ENCODE measurements at regions not wholly inside any gene's neighbourhood (a gene's known extent, or its start where the extent isn't known, plus 50 kb on each side); places are given as distances from the start of the nearest gene placed in this dataset.

DNA sequence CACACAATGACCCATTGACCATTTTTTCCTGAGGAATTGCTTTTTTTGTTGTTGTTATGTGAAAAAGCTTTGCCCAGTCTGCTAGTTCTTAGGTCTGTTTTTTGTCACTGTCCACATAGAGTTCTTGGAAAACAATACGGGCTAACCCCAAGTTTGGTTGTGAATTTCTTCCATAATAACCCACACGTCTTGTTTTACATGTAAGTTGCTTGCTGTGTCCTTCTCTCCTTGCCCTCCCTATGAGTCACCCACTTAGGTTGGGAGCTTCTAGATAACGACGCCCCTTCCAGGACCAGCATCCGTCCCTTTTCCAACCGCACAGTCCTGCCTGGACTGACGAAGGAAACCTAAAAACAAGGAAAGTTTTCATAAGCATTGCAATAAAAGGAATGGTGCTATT lies 175.3 kb upstream of the HS3ST3A1 start:
- intact Hi-C loops (cut with DNase I) = no loop called here
- no peak for DNase-seq

DNA sequence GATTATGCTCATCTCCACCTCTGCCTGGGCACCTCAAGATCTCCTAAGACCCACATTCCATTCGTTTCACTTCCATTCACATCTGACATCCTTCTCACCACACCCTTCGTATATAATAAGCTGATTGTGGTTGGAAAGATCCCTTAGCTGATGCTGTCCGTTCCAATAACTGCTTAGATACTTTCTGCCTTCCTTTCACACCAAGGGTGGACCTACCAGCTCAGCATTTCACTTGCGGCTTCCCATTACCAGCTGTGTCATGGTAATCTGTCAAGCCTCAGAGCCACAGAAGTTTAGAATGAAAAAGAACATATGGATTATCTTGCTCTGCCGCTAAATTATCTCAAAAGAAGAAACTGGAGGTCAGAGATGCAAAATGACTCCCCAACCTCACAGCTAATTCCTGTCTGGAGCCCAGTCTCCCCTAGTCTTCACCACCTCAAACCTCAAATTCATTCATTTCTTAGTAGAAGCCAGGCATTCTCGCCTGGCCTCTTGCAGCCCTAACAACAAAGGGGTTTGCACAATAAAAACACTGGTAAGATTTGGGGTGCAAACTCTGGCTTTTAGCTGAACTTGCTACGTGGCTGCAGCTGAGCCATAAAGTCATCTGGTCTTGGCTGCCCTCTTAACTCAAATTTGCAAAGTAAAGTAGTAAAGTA lies 182.8 kb upstream of the HS3ST3A1 start:
- no peak for DNase-seq
- intact Hi-C loops (cut with DNase I) = no loop called here

DNA sequence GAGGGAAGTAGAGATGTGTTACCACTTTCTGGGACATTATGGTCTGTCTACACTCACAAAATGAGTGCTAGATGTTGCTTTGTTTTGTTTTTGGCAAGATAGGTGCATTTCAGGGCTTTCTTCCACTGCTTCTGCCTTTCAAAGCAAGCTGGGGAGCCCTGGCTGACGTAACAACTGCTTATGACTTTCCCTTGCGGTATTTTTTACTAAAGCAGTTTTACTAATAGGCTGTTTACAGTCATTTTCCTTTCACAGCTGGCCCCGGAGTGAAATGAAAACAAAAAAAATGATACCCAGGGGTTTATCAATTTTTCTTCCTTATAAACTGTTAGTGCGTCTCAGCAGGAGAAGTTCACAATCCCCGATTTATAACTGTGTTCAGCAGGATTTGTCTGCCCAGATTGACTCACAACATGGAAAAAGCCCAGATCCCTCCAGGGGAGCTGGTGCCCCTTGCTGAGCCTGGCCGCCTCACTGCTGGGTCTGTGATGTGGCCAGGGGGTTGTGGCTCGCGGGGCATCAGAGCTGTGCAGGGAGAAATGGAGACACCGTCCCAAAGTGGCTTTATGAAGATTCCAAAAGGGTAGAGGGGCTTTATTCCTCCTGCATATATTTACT lies 184.4 kb upstream of the HS3ST3A1 start:
- intact Hi-C loops (cut with DNase I) = no loop called here
- no peak for DNase-seq

DNA sequence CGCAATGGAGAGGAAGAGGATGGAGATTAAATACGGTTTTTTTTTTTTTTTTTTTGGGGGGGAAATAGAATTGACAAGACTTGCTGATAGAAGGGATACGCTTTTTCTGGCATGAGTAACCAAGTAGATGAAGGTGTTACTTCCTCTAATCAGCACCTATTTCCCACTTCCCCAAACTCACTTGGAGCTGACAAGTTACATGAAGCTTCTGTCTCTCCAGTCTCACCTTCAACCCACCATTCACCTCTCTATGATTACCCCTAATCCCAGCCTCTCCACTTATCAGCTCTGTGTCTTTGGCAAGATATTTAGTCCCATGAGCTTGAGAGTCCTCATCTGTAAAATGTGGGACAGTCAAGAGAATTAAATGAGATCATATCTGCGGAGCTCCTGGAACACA lies 185.9 kb upstream of the HS3ST3A1 start:
- intact Hi-C loops (cut with DNase I) = no loop called here
- no peak for DNase-seq

DNA sequence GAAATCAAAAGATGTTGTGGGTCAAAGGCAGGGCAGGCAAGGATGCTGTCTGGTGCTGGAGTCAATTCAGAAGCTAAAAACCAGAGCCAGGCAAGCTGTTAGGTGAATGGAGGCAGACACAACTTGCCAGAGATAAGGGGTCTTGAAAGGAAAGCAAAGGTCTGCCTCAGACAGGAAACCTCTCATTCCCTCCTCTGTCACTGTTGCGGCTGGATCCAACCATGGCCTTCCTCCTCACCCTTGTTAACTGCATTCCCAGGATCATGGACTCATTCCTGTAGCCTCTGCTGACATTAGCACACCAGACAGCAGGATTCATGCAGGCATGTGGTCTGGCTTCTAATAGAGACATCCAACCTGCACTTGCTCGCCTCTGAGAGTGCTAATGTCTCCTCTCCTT lies 186.7 kb upstream of the HS3ST3A1 start:
- DNase-seq = no peak
- intact Hi-C loops (cut with DNase I) = no loop called here

DNA sequence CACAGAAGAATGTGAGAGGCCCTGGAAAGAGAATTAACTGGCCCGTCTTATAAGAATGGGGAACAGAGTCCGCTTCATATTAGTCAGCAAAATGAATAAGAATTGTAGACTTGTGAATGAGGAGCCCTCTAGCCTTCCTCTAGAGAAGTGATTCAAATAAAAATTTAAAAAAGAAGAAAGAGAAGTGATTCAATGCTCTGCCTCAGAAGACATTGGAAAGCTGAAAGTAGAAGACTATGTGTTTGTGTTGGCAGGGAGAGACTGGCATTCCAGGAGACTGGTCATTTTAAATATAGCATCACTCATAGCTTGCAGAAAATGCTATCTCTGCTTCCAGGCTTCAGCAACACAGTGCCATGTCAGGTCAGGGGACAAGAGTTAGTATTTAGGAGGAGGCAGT lies 190.6 kb upstream of the HS3ST3A1 start:
- DNase-seq = no peak
- intact Hi-C loops (cut with DNase I) = no loop called here

DNA sequence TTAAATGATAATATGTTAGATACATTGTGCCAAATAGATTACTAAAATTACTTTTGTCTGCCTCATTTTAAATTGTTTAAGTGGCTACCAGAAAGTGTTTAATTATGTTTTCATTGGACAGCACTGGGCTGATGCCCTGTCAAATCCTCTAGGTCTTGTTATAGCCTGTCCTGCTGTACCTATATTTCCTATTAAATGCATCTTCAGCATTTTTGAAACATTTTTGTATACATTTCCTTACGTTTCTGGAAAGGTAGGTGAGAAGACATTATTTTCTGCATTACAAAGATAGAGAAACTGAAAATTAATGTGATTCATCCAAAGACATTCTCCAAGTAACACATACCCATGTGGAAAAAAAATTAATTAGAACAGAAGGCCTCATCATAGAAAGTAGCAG lies 192.2 kb upstream of the HS3ST3A1 start:
- no peak for DNase-seq
- intact Hi-C loops (cut with DNase I) = no loop called here

DNA sequence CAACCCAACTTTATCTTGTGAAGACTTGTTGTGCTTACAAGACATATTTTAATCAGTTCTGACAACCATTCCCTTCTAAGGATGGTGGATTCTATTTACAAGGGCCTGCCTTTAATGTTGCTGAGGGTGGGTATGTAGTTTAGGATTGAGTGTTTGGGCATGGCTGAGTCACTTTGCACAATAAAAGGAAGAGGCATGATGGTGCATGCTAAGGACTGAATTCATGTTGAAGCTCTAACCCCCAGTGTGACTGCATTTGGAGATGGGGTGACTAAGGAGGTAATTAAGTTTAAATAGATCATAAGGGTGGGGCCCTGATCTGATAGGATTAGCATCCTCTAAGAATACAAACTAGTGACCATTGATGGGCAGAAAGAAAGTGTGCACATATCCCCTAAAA lies 196.1 kb upstream of the HS3ST3A1 start:
- DNase-seq = no peak
- intact Hi-C loops (cut with DNase I) = no loop called here

DNA sequence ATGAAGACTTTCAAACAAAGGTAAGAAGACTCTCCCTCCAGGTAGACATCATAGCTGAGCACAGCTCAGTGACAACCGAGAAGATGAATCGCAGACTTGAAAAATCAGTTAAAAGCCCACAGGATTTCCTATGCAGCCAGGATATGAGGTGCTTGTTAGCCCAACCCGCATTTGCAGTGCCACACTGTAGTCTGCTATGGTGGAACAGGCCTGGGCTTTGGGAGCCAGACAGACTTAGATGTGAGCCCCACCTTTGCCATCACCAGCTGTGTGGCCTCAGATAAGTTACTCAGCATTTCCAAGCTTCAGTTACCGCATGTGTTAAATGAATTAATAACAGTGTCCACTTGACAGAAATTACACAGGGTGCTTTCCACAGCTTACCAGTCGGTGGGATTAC lies 204.4 kb upstream of the HS3ST3A1 start:
- no peak for DNase-seq
- intact Hi-C loops (cut with DNase I) = no loop called here

DNA sequence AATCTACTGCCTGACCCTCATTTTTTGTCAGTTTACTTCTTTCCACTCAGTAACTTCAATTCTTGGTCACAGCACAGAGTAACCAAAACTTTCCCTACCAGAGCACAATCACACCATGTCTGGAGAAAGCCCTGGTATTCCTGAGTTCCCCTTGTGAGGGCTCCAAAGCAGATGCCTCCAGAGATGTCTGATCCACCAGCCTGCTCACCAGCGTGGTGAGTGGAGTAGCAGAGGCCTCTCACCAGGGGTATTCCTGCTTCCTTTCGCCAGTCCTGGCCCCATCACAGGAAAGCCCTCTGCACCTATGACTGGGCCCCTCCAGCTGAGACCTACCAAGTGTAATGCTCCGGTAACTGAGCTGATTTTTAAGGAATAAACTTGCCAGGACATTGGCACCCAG lies 205.4 kb upstream of the HS3ST3A1 start:
- DNase-seq = no peak
- intact Hi-C loops (cut with DNase I) = no loop called here

DNA sequence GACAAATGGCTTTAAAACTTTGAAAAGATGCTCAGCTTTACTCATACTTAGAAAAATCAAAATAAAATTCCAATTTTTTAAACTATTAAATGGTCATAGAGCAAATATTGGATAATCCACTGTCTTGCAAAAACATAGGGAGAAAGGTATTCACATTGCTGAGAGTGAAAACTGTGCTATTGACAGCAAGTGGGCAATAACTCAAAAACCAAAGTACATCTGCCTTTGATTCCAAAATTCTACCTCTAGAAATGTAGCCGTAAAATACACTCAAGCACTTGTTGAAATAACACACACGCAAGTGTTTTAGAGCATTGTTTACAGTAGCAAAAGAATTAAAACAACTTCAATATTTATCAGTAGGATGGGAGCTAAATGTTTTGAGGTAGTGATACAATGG lies 210.6 kb upstream of the HS3ST3A1 start:
- intact Hi-C loops (cut with DNase I) = no loop called here
- no peak for DNase-seq

DNA sequence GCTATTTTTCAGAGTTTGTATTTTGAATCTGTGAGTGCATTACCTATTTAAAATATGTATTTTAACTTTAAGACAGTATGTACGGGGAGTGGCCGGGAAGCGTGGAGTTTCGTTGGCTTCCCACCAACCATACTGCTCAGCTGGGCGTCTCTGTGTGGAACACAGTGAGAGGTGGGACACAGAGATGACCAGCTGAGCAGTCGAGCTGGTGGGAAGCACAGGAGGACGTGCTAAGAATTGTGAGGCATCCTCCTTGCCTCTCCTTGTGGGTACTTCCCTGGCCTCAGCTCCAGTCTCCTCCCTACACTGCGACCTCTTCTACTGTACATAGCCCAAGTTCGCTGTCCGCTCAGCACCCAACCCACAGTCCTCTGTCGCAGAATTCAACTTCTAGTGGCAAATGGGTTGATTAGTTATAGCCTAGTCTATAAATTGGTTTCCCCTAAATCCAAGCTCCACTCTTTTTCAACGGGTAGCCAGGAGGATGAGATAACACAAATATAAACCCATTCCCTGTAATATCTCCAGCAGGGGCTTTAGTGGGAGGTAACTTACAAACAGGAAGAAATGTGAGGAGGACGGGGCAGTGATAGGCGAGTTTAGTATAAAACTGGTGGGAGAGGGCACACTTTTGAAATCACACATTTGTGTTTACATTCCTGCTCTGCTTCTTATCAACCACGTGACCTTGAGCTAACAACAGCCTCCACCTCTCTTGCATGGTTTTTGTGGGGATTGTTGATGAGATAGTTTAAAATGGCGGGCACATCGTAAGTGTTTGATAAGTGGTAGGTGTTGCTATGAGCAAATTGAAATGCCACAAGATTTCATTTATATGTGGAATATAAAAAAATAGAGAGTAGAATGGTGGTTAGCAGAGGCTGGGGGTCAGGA lies 211.9 kb upstream of the HS3ST3A1 start:
- intact Hi-C loops (cut with DNase I) = no loop called here
- peak in 1 of 10 donors; percentile 71 for DNase-seq

DNA sequence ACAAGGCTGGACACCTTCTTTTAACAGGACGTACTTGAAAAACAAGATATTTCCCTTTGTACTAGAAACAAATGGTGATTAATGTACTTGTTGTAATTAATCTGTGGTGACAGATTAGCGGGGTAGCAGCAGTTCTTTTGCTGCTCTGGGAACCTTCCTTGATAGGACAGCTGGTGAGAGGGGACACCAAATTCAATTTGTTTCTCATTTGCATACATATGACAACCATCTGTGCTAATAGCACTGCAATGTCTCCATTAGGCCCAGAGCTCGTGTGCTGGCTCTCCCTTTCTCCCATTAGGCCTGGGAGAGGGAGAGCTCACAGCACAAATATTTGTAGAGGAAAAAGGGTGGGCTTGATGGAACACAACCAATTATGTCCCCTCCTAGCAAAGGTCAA lies 221.0 kb upstream of the HS3ST3A1 start:
- intact Hi-C loops (cut with DNase I) = no loop called here
- DNase-seq = no peak

DNA sequence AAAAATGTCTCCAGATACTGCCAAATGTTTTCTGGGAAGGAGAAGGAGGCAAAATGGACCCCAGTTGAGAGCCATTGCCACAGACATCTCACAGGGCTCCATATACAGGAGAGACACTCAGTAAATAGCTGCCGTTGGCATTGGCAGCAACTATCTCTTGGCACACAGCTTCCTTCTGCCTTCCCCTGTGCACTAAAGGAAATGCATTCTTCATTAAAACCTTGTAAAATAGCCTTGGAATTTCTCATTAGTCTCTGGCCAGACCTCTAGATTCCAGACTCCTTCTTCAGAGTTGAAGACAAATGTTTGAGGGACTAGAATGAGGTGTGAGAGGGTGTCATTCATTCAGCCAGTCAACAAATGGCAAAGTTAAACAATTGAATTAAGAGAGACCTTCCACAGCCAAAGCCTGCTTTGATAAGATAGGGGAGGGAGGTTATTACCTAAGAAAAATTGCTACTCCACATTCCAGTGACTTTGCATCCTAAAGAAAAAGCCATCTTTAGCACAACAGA lies 223.9 kb upstream of the HS3ST3A1 start:
- no peak for DNase-seq
- intact Hi-C loops (cut with DNase I) = no loop called here

DNA sequence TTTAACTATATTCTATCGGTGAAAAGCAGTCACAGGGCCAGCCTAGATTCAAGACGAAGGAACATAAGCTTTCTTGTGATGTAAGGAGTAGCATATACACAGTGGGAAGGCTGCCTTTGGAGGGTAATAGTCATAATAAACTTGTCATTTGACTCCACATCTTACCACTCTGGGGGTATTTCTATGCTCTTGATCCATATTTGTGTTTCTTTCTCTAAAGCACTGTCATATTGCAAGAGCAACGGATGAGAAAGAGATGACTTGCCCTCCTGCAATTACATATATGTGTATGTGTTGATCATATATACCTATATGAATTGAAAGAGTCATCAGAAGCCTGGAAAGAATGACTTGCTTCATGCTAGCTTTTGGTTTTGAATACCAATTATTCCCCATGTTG lies 225.4 kb upstream of the HS3ST3A1 start:
- DNase-seq = no peak
- intact Hi-C loops (cut with DNase I) = no loop called here

DNA sequence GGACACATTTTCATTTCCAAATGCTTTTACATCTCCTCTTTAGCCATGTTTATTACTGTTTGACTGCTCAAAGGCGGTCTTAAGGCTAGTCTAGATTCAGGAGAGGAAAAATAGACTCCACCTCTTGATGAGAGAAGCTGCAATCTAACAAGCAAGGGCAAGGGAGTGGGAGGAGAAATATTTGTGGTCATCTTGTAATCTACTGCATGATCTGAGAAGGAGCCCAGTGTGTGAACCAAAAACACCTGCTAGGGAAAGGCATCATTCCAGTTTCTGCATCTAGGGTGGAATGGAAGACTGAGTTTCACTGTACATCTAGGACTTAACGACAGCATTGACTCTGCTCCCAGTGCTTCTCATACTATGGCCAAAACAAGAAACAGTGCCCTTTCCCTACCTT lies 232.2 kb upstream of the HS3ST3A1 start:
- no peak for DNase-seq
- intact Hi-C loops (cut with DNase I) = no loop called here

DNA sequence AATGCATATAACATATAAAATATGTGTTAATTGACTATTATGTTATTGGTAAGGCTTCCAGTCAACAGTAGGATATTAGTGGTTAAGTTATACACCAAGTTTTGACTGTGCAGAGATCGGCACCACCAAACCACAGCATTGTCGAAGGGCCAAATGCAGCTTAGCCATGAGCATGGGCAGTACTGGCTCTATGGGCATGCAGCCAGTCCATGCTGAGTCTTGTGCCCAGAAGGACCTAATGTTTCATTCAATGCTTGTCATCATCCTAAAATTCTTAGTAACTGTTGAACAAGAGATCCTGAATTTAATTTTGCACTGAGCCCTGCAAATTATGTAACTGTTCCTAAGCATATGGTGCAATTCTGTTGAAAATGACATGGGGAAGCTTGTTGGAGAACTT lies 233.4 kb upstream of the HS3ST3A1 start:
- intact Hi-C loops (cut with DNase I) = no loop called here
- peak in 3 of 10 donors; percentile 6 to 77 (median 9) for DNase-seq

DNA sequence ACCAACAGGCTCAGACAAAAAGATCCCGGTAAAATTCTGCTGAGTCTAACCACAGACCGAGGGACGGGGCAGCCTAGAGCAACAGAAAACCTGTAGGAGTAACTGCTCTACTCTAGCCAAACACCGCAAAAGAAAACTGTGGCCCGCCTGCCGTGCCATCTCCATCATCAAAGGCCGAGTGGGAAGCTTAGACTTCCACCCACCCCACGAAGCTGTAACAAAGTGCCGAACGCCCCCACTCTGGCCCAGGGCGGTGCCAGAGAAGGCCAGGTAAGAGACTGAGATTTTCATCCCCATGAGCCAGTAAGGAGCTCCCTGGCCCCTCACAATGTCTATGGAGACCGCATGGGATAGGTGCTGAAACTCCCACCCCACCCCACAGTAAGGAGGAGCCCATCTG lies 231.9 kb upstream of the COX10 start:
- peak in 1 of 10 donors; percentile 81 for DNase-seq
- intact Hi-C loops (cut with DNase I) = no loop called here

DNA sequence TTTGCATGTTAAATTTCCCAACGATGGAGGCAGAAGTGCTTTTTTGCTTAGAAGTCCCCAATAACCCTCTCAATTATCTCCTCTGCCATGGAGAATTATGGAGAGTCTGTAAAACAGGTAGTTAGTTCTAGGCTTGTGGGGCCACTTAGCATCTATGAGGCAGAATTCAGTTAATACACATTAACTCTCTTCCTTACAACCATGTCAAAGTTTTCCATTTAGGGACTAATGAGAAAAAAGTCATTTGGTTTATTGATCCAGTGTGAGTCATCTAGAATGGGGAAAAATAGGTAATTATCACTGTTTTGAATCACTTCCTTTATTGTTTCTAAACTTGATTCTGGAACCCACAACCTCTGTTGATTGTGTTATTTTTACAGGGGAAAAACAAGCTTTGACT lies 229.1 kb upstream of the COX10 start:
- intact Hi-C loops (cut with DNase I) = no loop called here

DNA sequence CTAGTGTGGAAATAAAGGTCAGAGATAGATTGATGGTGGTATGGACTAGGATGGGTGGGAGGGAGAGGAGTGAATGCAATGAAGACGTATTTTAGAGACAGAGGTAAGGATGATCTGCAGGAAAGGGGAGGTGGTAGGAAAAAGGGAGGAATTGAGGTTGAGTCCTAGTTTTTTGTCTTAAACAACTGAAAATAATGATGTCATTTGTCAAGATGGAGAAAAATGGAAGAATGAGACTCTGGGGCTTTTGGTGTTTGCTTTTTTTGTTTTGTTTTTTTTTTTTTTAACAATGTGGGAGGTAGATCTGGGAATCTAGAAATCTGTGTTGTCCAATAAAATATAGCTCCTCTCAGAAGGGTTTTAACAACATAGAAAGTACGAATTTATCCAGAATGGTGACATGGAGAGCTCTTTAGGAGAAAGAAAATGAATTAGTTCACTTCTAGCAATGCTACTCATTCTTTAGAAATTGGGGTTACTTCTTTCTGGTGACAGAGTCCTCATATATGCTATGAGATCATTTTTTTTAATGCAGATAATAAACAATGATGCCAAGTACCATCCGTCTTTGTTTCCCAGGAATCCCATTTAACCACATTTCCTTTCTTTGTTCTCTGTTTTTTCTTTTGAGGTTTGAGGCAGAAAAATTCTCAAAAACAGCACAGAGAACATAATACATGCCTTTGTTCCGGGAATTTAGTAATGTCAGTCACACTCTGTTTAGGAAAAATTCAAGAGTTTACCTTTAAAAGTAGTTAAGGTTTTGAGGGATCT lies 225.3 kb upstream of the COX10 start:
- DNase-seq = no peak
- intact Hi-C loops (cut with DNase I) = no loop called here

More for the DNA sequence above, 229.1 kb upstream of the COX10 start:
- no peak for DNase-seq

DNA sequence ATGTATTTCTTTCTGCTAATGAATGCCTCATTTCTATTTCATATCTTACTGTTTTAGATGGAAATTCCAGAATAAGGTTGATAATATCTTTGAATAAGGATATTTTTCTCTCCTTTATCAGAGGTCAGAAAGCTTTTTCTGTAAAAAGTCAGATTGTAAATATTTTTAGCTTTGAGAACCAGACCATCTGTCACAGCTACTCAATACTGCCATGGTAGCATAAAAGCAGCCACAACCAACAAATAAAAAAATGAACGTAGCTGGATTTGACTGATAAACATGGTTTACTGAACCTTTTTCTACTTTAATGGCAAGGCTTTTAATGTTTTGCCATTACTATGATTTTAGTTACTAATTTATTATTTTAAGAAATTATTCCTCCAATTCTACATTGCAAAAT lies 217.4 kb upstream of the COX10 start:
- DNase-seq = no peak
- intact Hi-C loops (cut with DNase I) = no loop called here

Measured in posterior cingulate gyrus (tissue), 11 donors.